H1 (cell line): ENCODE measurements at regions not wholly inside any gene's neighbourhood (a gene's known extent, or its start where the extent isn't known, plus 50 kb on each side); places are given as distances from the start of the nearest gene placed in this dataset.

Experiments
- GTF2F1 ChIP-seq: IDR thresholded peaks from 2 replicates; pipeline ENCODE4 v1.6.1; 2012; ENCODE audit warnings: low read depth, low read length, improper control_type of control experiment, borderline replicate concordance
- HDAC6 ChIP-seq: IDR thresholded peaks from one replicate; pipeline ENCODE4 v1.7.1; 2012; ENCODE audit warnings: low read depth, mild to moderate bottlenecking, inconsistent platforms, low read length, moderate library complexity
- SP4 ChIP-seq: IDR thresholded peaks from 2 replicates; pipeline ENCODE4 v1.6.1; 2012; ENCODE audit warnings: low read length, inconsistent platforms
- SRF ChIP-seq: IDR thresholded peaks from 2 replicates; pipeline ENCODE4 v1.6.1; 2011; ENCODE audit warnings: mild to moderate bottlenecking, low read depth, low read length, moderate library complexity
- TF ChIP-seq, protein P1 (sequence below): fragments of 300-600 bp; sonication (generic); IDR thresholded peaks from 2 replicates; pipeline ENCODE4 v1.7.1; 2012; ENCODE audit warnings: low read length, moderate library complexity, mild to moderate bottlenecking, inconsistent platforms; ENCODE audit not compliant: insufficient replicate concordance

GRCh38 chrX:10085223-10085622 lies 71.6 kb upstream of the CLCN4 start (continued):
- TF ChIP-seq, protein P1, sequence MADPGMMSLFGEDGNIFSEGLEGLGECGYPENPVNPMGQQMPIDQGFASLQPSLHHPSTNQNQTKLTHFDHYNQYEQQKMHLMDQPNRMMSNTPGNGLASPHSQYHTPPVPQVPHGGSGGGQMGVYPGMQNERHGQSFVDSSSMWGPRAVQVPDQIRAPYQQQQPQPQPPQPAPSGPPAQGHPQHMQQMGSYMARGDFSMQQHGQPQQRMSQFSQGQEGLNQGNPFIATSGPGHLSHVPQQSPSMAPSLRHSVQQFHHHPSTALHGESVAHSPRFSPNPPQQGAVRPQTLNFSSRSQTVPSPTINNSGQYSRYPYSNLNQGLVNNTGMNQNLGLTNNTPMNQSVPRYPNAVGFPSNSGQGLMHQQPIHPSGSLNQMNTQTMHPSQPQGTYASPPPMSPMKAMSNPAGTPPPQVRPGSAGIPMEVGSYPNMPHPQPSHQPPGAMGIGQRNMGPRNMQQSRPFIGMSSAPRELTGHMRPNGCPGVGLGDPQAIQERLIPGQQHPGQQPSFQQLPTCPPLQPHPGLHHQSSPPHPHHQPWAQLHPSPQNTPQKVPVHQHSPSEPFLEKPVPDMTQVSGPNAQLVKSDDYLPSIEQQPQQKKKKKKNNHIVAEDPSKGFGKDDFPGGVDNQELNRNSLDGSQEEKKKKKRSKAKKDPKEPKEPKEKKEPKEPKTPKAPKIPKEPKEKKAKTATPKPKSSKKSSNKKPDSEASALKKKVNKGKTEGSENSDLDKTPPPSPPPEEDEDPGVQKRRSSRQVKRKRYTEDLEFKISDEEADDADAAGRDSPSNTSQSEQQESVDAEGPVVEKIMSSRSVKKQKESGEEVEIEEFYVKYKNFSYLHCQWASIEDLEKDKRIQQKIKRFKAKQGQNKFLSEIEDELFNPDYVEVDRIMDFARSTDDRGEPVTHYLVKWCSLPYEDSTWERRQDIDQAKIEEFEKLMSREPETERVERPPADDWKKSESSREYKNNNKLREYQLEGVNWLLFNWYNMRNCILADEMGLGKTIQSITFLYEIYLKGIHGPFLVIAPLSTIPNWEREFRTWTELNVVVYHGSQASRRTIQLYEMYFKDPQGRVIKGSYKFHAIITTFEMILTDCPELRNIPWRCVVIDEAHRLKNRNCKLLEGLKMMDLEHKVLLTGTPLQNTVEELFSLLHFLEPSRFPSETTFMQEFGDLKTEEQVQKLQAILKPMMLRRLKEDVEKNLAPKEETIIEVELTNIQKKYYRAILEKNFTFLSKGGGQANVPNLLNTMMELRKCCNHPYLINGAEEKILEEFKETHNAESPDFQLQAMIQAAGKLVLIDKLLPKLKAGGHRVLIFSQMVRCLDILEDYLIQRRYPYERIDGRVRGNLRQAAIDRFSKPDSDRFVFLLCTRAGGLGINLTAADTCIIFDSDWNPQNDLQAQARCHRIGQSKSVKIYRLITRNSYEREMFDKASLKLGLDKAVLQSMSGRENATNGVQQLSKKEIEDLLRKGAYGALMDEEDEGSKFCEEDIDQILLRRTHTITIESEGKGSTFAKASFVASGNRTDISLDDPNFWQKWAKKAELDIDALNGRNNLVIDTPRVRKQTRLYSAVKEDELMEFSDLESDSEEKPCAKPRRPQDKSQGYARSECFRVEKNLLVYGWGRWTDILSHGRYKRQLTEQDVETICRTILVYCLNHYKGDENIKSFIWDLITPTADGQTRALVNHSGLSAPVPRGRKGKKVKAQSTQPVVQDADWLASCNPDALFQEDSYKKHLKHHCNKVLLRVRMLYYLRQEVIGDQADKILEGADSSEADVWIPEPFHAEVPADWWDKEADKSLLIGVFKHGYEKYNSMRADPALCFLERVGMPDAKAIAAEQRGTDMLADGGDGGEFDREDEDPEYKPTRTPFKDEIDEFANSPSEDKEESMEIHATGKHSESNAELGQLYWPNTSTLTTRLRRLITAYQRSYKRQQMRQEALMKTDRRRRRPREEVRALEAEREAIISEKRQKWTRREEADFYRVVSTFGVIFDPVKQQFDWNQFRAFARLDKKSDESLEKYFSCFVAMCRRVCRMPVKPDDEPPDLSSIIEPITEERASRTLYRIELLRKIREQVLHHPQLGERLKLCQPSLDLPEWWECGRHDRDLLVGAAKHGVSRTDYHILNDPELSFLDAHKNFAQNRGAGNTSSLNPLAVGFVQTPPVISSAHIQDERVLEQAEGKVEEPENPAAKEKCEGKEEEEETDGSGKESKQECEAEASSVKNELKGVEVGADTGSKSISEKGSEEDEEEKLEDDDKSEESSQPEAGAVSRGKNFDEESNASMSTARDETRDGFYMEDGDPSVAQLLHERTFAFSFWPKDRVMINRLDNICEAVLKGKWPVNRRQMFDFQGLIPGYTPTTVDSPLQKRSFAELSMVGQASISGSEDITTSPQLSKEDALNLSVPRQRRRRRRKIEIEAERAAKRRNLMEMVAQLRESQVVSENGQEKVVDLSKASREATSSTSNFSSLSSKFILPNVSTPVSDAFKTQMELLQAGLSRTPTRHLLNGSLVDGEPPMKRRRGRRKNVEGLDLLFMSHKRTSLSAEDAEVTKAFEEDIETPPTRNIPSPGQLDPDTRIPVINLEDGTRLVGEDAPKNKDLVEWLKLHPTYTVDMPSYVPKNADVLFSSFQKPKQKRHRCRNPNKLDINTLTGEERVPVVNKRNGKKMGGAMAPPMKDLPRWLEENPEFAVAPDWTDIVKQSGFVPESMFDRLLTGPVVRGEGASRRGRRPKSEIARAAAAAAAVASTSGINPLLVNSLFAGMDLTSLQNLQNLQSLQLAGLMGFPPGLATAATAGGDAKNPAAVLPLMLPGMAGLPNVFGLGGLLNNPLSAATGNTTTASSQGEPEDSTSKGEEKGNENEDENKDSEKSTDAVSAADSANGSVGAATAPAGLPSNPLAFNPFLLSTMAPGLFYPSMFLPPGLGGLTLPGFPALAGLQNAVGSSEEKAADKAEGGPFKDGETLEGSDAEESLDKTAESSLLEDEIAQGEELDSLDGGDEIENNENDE: no peak
- no peak for TF ChIP-seq SRF
- TF ChIP-seq SP4: no peak
- TF ChIP-seq GTF2F1: no peak
- TF ChIP-seq HDAC6: no peak
